B cell (primary cell): ENCODE measurements at regions not wholly inside any gene's neighbourhood (a gene's known extent, or its start where the extent isn't known, plus 50 kb on each side); places are given as distances from the start of the nearest gene placed in this dataset.

ENCODE experiments used
- ATAC-seq: fragments of 200-7000 bp; cut with Tn5 transposase; one replicate; pipeline ENCODE4 v1.10.0; 2021; ENCODE audit warnings: low read depth, mild to moderate bottlenecking, moderate number of reproducible peaks, moderate library complexity
- CTCF ChIA-PET: fragments of 350-600 bp; sonication (Branson Sonifier 250); formaldehyde crosslinking; loops from one replicate; lab custom pipeline; 2021; ENCODE audit warnings: antibody characterized with exemption, inconsistent platforms; lab: Charles Lee
- POLR2A ChIA-PET: fragments of 350-600 bp; sonication (Branson Sonifier 250); formaldehyde crosslinking; loops from one replicate; lab custom pipeline; 2021; ENCODE audit warnings: antibody characterized with exemption; lab: Charles Lee
- DNase-seq: peaks from one replicate; pipeline ENCODE4 v3.0.0; 2013
- H2AFZ ChIP-seq: 2 replicates; pipeline ENCODE4 v1.6.1; 2012; ENCODE audit warnings: mild to moderate bottlenecking, low read depth, low read length; ENCODE audit not compliant: insufficient read depth, poor library complexity, severe bottlenecking
- H3K27ac ChIP-seq, 2 donors: 1 replicate in 1 of 2; 2 replicates in 1 of 2; pipeline ENCODE4 v1.5.1; 2012 to 2013; ENCODE audit warnings: low read length in 2 of 2, mild to moderate bottlenecking in 2 of 2, moderate library complexity in 1 of 2
- H3K27me3 ChIP-seq, 4 experiments: fragments of 200-600 bp in 1 of 4; sonication (generic) in 1 of 4; replicated peaks in 1 of 4; 1 replicate in 2 of 4; 2 replicates in 2 of 4; pipeline versions ENCODE4 v1.6.1 to v1.7.0; 2013 to 2016; ENCODE audit warnings: low read length in 3 of 4, mild to moderate bottlenecking in 2 of 4, mixed read lengths in 1 of 4, moderate library complexity in 1 of 4; ENCODE audit not compliant: insufficient read depth in 4 of 4, control insufficient read depth in 3 of 4; ENCODE audit errors: control extremely low read depth in 1 of 4
- H3K36me3 ChIP-seq, 2 experiments: replicated peaks in 1 of 2; 1 replicate in 1 of 2; 2 replicates in 1 of 2; pipeline versions ENCODE4 v1.6.1 to v1.7.1; 2013; ENCODE audit warnings: low read length in 1 of 2; ENCODE audit not compliant: insufficient read depth in 2 of 2, control insufficient read depth in 1 of 2; ENCODE audit errors: control extremely low read depth in 1 of 2, extremely low read depth in 1 of 2
- H3K4me1 ChIP-seq, 2 donors: fragments of 200-600 bp in 1 of 2; sonication (generic) in 1 of 2; 1 replicate in 1 of 2; 2 replicates in 1 of 2; pipeline versions ENCODE4 v1.5.1 to v1.6.1; 2013 to 2017; ENCODE audit warnings: low read length in 2 of 2; ENCODE audit not compliant: control insufficient read depth in 2 of 2, insufficient read depth in 2 of 2
- H3K4me2 ChIP-seq: replicated peaks from 2 replicates; pipeline ENCODE3; 2012; ENCODE audit warnings: mild to moderate bottlenecking, low read depth, low read length; ENCODE audit not compliant: poor library complexity, severe bottlenecking
- H3K4me3 ChIP-seq, 5 experiments: fragments of 200-600 bp in 1 of 5; sonication (generic) in 1 of 5; 1 replicate in 3 of 5; 2 replicates in 2 of 5; pipeline versions ENCODE4 v1.5.1 to v1.7.0; 2011 to 2016; ENCODE audit warnings: low read length in 4 of 5, mild to moderate bottlenecking in 4 of 5, low read depth in 2 of 5, control low read depth in 1 of 5, moderate library complexity in 1 of 5; ENCODE audit not compliant: insufficient read depth in 1 of 5; ENCODE audit errors: control extremely low read depth in 1 of 5, extremely low read depth in 1 of 5
- H3K79me2 ChIP-seq: fragments of 200-600 bp; sonication (generic); one replicate; pipeline ENCODE4 v1.6.0; 2016; ENCODE audit warnings: low read length; ENCODE audit not compliant: control insufficient read depth, insufficient read depth
- H3K9ac ChIP-seq: fragments of 200-600 bp; sonication (generic); 2 replicates; pipeline ENCODE4 v1.6.1; 2017; ENCODE audit warnings: mild to moderate bottlenecking, low read length, moderate library complexity
- H3K9me3 ChIP-seq, 3 donors: one replicate each; pipeline versions ENCODE4 v1.6.1 to v1.7.1; 2013; ENCODE audit warnings: low read length in 2 of 3; ENCODE audit not compliant: control insufficient read depth in 2 of 3, insufficient read depth in 1 of 3; ENCODE audit errors: control extremely low read depth in 1 of 3
- H4K20me1 ChIP-seq: 2 replicates; pipeline ENCODE4 v1.6.0; 2012; ENCODE audit warnings: mild to moderate bottlenecking, low read length; ENCODE audit not compliant: insufficient read depth, control insufficient read depth, poor library complexity, severe bottlenecking
- H3K27ac Mint-ChIP-seq: one replicate; pipeline ENCODE4 v1.8.0; 2021; ENCODE audit warnings: mixed read lengths
- H3K27me3 Mint-ChIP-seq: one replicate; pipeline ENCODE4 v1.8.0; 2021; ENCODE audit warnings: mixed read lengths
- H3K4me1 Mint-ChIP-seq: one replicate; pipeline ENCODE4 v1.8.0; 2021; ENCODE audit warnings: mixed read lengths
- H3K4me3 Mint-ChIP-seq: one replicate; pipeline ENCODE4 v1.8.0; 2021; ENCODE audit warnings: mixed read lengths
- H3K9me3 Mint-ChIP-seq: one replicate; pipeline ENCODE4 v1.8.0; 2022; ENCODE audit warnings: mixed read lengths; ENCODE audit not compliant: insufficient read depth
- CTCF ChIP-seq: fragments of 200-600 bp; IDR thresholded peaks from one replicate; pipeline ENCODE4 v1.8.0; 2022; ENCODE audit warnings: antibody characterized with exemption, mild to moderate bottlenecking
- EZH2 ChIP-seq: IDR thresholded peaks from 2 replicates; pipeline ENCODE4 v1.6.1; 2012; ENCODE audit warnings: borderline replicate concordance, low read depth, mild to moderate bottlenecking, moderate library complexity, low read length; ENCODE audit not compliant: insufficient read depth, poor library complexity, severe bottlenecking
- WGBS: methylation state at CpG from one replicate; pipeline ENCODE4 v1.1.5; 2013; ENCODE audit warnings: missing lambda C conversion rate; ENCODE audit not compliant: insufficient coverage; 5-methylcytosine and 5-hydroxymethylcytosine counted together
- intact Hi-C: fragments of 100-400 bp; cut with micrococcal nuclease; formaldehyde crosslinking; loops from one replicate; pipeline ENCODE4 v1.10.0; 2022

GRCh38 chr17:68714676-68715075, 113.5 kb upstream of the FAM20A start:
- Histone ChIP-seq H3K36me3 (no peaks in the 10 kb centered on the region), H3K27ac (no peak overlapping the region), H2AFZ (no peak overlapping the region), H3K4me2 (no peak overlapping the region), H4K20me1 (no peaks in the 10 kb centered on the region), H3K9me3 (no peaks in the 10 kb centered on the region), H3K27me3 (peaks cover 0 to 9% (median 2%) of the 10 kb centered on the region in 4 experiments), H3K4me3 (no peak overlapping the region), H3K9ac (no peak overlapping the region), H3K79me2 (no peaks in the 10 kb centered on the region), H3K4me1 (no peaks in the 10 kb centered on the region)
- CTCF ChIA-PET, result no interaction called here
- Mint-ChIP-seq H3K4me3 (no peak overlapping the region), H3K9me3 (no peaks in the 10 kb centered on the region), H3K27me3 (peaks cover 39% of the 10 kb centered on the region), H3K27ac (no peak overlapping the region), H3K4me1 (no peaks in the 10 kb centered on the region)
- DNase-seq, result no peak
- intact Hi-C loops, result no loop called here
- TF ChIP-seq CTCF (no peak), EZH2 (no peak)
- POLR2A ChIA-PET, result no interaction called here
- no CpG with 5 or more reads among the region's 2 CpGs for WGBS
- ATAC-seq, result no peak

GRCh38 chr17:68711858-68712257, 110.7 kb upstream of the FAM20A start:
- DNase-seq (no peak), ATAC-seq (no peak)
- Histone ChIP-seq H2AFZ (no peak overlapping the region), H3K4me1 (no peaks in the 10 kb centered on the region), H3K4me2 (no peak overlapping the region), H3K27me3 (peaks cover 0 to 9% (median 2%) of the 10 kb centered on the region in 4 experiments), H3K27ac (no peak overlapping the region), H4K20me1 (no peaks in the 10 kb centered on the region), H3K79me2 (no peaks in the 10 kb centered on the region), H3K36me3 (no peaks in the 10 kb centered on the region), H3K9me3 (no peaks in the 10 kb centered on the region), H3K4me3 (no peak overlapping the region), H3K9ac (no peak overlapping the region)
- intact Hi-C loops, result no loop called here
- POLR2A ChIA-PET, result no interaction called here
- Mint-ChIP-seq H3K4me3 (no peak overlapping the region), H3K27ac (no peak overlapping the region), H3K27me3 (peaks cover 33% of the 10 kb centered on the region), H3K9me3 (no peaks in the 10 kb centered on the region), H3K4me1 (no peaks in the 10 kb centered on the region)
- CTCF ChIA-PET, result no interaction called here
- TF ChIP-seq EZH2 (no peak), CTCF (no peak)
- WGBS, result 87% methylated on average over 3 of the region's 4 CpGs
